HEK293 (cell line): ENCODE measurements at regions not wholly inside any gene's neighbourhood (a gene's known extent, or its start where the extent isn't known, plus 50 kb on each side); places are given as distances from the start of the nearest gene placed in this dataset.

Source experiments
- CTCF ChIA-PET: fragments of 350-600 bp; formaldehyde crosslinking; extraction: SDS; loops from one replicate; lab custom pipeline; 2021; ENCODE audit warnings: antibody characterized with exemption; lab: Yijun Ruan, JAX
- POLR2A ChIA-PET: fragments of 300-600 bp; formaldehyde crosslinking; extraction: SDS; loops from one replicate; lab custom pipeline; 2020; ENCODE audit warnings: antibody characterized with exemption, inconsistent platforms; lab: Yijun Ruan, JAX
- H3K27ac ChIP-seq: fragments of 200-500 bp; sonication (Bioruptor generic); 2 replicates; pipeline ENCODE4 v1.5.1; 2014; ENCODE audit warnings: low read depth, low read length, control low read depth, inconsistent platforms; ENCODE audit errors: extremely low read depth
- H3K36me3 ChIP-seq, 2 experiments: fragments of 200-500 bp in 1 of 2; sonication (Bioruptor generic) in 1 of 2; 1 replicate in 1 of 2; 2 replicates in 1 of 2; pipeline ENCODE4 v1.5.1; 2014 to 2017; ENCODE audit warnings: inconsistent platforms in 2 of 2, low read length in 2 of 2; ENCODE audit not compliant: control insufficient read depth in 2 of 2, insufficient read depth in 1 of 2
- H3K4me1 ChIP-seq: fragments of 200-500 bp; sonication (Bioruptor generic); 2 replicates; pipeline ENCODE4 v1.5.1; 2014; ENCODE audit warnings: mild to moderate bottlenecking, low read length, inconsistent platforms; ENCODE audit not compliant: control insufficient read depth, insufficient read depth
- H3K4me3 ChIP-seq: 2 replicates; pipeline ENCODE4 v1.5.1; 2011; ENCODE audit warnings: low read depth, mild to moderate bottlenecking, control low read depth, low read length, moderate library complexity
- H3K9me3 ChIP-seq: fragments of 200-500 bp; sonication (Bioruptor generic); 2 replicates; pipeline ENCODE4 v1.5.1; 2014; ENCODE audit warnings: low read depth, low read length, inconsistent platforms; ENCODE audit not compliant: control insufficient read depth, insufficient read depth
- BCL11B ChIP-seq: fragments of 450-650 bp; formaldehyde crosslinking; IDR thresholded peaks from 2 replicates; pipeline ENCODE4 v1.5.1; 2016; ENCODE audit warnings: low read depth, missing biosample characterization, missing genetic modification characterization
- EGR2 ChIP-seq: fragments of 450-650 bp; formaldehyde crosslinking; IDR thresholded peaks from 2 replicates; pipeline ENCODE4 v1.5.1; 2016; ENCODE audit warnings: low read depth, missing biosample characterization, missing genetic modification characterization
- KLF7 ChIP-seq: fragments of 450-650 bp; formaldehyde crosslinking; IDR thresholded peaks from 2 replicates; pipeline ENCODE4 v1.5.1; 2016; ENCODE audit warnings: missing biosample characterization, missing genetic modification characterization, borderline replicate concordance
- OSR2 ChIP-seq: fragments of 450-650 bp; formaldehyde crosslinking; IDR thresholded peaks from 2 replicates; pipeline ENCODE4 v1.5.1; 2016; ENCODE audit warnings: missing biosample characterization, missing genetic modification characterization
- SALL2 ChIP-seq: fragments of 450-650 bp; formaldehyde crosslinking; IDR thresholded peaks from 2 replicates; pipeline ENCODE4 v1.5.0; 2017; ENCODE audit warnings: missing biosample characterization, mild to moderate bottlenecking, missing genetic modification characterization, borderline replicate concordance
- SCRT2 ChIP-seq: fragments of 450-650 bp; formaldehyde crosslinking; IDR thresholded peaks from 2 replicates; pipeline ENCODE4 v1.5.1; 2016; ENCODE audit warnings: missing biosample characterization, missing genetic modification characterization
- SP3 ChIP-seq: fragments of 450-650 bp; formaldehyde crosslinking; IDR thresholded peaks from 2 replicates; pipeline ENCODE4 v1.5.1; 2016; ENCODE audit warnings: missing biosample characterization, missing genetic modification characterization
- YY1 ChIP-seq: fragments of 450-650 bp; formaldehyde crosslinking; IDR thresholded peaks from 2 replicates; pipeline ENCODE4 v1.5.1; 2018; ENCODE audit warnings: missing biosample characterization, missing genetic modification characterization
- ZNF239 ChIP-seq: fragments of 450-650 bp; formaldehyde crosslinking; IDR thresholded peaks from 2 replicates; pipeline ENCODE4 v1.5.1; 2016; ENCODE audit warnings: missing biosample characterization, missing genetic modification characterization
- ZNF391 ChIP-seq: fragments of 450-650 bp; formaldehyde crosslinking; IDR thresholded peaks from 2 replicates; pipeline ENCODE4 v1.5.1; 2016; ENCODE audit warnings: low read depth, missing biosample characterization, missing genetic modification characterization, borderline replicate concordance
- ZNF660 ChIP-seq: fragments of 450-650 bp; IDR thresholded peaks from 2 replicates; pipeline ENCODE4 v1.5.1; 2018; ENCODE audit warnings: missing biosample characterization, mild to moderate bottlenecking, missing genetic modification characterization
- ZNF791 ChIP-seq: fragments of 450-650 bp; formaldehyde crosslinking; IDR thresholded peaks from 2 replicates; pipeline ENCODE4 v1.5.1; 2016; ENCODE audit warnings: missing biosample characterization, missing genetic modification characterization
- ZNF837 ChIP-seq: fragments of 450-650 bp; formaldehyde crosslinking; IDR thresholded peaks from 2 replicates; pipeline ENCODE4 v1.5.1; 2016; ENCODE audit warnings: missing biosample characterization, missing genetic modification characterization
- ZNF843 ChIP-seq: fragments of 450-650 bp; formaldehyde crosslinking; IDR thresholded peaks from 2 replicates; pipeline ENCODE4 v1.5.1; 2016; ENCODE audit warnings: missing biosample characterization, missing genetic modification characterization
- TF ChIP-seq, protein P1 (sequence below): fragments of 450-650 bp; formaldehyde crosslinking; IDR thresholded peaks from 2 replicates; pipeline ENCODE4 v1.5.1; 2016; ENCODE audit warnings: missing biosample characterization, missing genetic modification characterization
- TF ChIP-seq, protein P2 (sequence below): fragments of 450-650 bp; formaldehyde crosslinking; IDR thresholded peaks from 2 replicates; pipeline ENCODE4 v1.5.1; 2017; ENCODE audit warnings: missing biosample characterization, missing genetic modification characterization
- TF ChIP-seq, protein P3 (sequence below): fragments of 450-650 bp; formaldehyde crosslinking; IDR thresholded peaks from 2 replicates; pipeline ENCODE4 v1.5.1; 2016; ENCODE audit warnings: missing biosample characterization, missing genetic modification characterization
- TF ChIP-seq, protein P4 (sequence below): fragments of 450-650 bp; formaldehyde crosslinking; IDR thresholded peaks from 2 replicates; pipeline ENCODE4 v1.5.1; 2016; ENCODE audit warnings: missing biosample characterization, missing genetic modification characterization

DNA sequence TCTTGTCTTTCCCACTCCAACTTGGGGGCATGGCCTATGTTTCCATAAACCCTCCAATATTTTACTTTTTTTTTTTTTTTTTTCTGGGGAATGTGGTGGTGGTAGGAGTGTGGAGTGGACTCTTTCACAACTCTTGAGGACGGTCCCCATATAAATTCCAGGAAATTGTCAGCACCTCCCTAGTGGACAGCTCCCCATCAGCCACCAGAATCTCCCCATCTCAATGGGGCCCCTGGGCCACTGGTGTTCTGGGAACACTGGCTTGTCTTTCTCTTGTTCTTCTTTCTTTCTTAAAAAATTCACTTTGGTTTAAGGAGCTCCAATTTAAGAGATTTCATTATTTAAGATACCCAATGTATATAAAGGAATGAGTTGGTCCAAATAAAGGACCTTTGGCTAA lies 74.1 kb downstream of the ADM start:
- TF ChIP-seq KLF7 (tag by site-specific recombination), result no peak
- no peak for TF ChIP-seq ZNF391
- no peak for TF ChIP-seq SP3 (tag by site-specific recombination)
- no peak for TF ChIP-seq BCL11B
- TF ChIP-seq, protein P1, sequence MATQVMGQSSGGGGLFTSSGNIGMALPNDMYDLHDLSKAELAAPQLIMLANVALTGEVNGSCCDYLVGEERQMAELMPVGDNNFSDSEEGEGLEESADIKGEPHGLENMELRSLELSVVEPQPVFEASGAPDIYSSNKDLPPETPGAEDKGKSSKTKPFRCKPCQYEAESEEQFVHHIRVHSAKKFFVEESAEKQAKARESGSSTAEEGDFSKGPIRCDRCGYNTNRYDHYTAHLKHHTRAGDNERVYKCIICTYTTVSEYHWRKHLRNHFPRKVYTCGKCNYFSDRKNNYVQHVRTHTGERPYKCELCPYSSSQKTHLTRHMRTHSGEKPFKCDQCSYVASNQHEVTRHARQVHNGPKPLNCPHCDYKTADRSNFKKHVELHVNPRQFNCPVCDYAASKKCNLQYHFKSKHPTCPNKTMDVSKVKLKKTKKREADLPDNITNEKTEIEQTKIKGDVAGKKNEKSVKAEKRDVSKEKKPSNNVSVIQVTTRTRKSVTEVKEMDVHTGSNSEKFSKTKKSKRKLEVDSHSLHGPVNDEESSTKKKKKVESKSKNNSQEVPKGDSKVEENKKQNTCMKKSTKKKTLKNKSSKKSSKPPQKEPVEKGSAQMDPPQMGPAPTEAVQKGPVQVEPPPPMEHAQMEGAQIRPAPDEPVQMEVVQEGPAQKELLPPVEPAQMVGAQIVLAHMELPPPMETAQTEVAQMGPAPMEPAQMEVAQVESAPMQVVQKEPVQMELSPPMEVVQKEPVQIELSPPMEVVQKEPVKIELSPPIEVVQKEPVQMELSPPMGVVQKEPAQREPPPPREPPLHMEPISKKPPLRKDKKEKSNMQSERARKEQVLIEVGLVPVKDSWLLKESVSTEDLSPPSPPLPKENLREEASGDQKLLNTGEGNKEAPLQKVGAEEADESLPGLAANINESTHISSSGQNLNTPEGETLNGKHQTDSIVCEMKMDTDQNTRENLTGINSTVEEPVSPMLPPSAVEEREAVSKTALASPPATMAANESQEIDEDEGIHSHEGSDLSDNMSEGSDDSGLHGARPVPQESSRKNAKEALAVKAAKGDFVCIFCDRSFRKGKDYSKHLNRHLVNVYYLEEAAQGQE (tag by site-specific recombination), result peak; percentile 93
- TF ChIP-seq OSR2 (tag by site-specific recombination), result no peak
- TF ChIP-seq ZNF843, result no peak
- TF ChIP-seq, protein P2, sequence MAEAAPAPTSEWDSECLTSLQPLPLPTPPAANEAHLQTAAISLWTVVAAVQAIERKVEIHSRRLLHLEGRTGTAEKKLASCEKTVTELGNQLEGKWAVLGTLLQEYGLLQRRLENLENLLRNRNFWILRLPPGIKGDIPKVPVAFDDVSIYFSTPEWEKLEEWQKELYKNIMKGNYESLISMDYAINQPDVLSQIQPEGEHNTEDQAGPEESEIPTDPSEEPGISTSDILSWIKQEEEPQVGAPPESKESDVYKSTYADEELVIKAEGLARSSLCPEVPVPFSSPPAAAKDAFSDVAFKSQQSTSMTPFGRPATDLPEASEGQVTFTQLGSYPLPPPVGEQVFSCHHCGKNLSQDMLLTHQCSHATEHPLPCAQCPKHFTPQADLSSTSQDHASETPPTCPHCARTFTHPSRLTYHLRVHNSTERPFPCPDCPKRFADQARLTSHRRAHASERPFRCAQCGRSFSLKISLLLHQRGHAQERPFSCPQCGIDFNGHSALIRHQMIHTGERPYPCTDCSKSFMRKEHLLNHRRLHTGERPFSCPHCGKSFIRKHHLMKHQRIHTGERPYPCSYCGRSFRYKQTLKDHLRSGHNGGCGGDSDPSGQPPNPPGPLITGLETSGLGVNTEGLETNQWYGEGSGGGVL, result no peak
- TF ChIP-seq, all 188 proteins: peak for 1
- no peak overlapping the region for H3K27ac ChIP-seq
- CTCF ChIA-PET, result interaction anchor here (0.6 kb wide), 1 partner anchor 286 kb away, joined by 3 read pairs; no protein-coding TSS in a partner anchor
- POLR2A ChIA-PET, result interaction anchor here (0.6 kb wide), 1 partner anchor 747 kb away, joined by 4 read pairs; no protein-coding TSS in a partner anchor
- H3K4me3 ChIP-seq, result no peak overlapping the region
- no peaks in the 10 kb centered on the region for H3K9me3 ChIP-seq
- H3K36me3 ChIP-seq, result no peaks in the 10 kb centered on the region
- no peaks in the 10 kb centered on the region for H3K4me1 ChIP-seq

DNA sequence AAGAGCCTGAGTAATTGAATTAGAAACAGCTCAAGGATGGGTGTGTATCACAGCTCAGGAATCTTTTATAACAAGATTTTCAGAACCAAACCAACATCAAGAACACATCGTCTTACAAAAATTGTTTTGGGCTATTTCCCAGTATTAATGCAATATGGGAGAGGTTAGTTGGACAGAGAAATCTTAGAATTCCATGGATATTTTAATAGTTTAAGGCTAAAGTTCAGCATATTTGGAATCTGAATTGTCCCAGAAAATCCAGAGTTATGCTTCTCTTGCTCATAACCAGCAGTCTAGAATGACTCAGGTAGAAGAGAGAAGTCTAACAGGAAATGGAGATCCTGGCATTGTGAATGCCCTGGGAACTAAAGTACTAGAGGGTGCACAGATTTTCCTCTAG lies 74.6 kb downstream of the ADM start:
- no peak overlapping the region for H3K4me3 ChIP-seq
- H3K36me3 ChIP-seq, result no peaks in the 10 kb centered on the region
- TF ChIP-seq ZNF239 (tag by site-specific recombination) (no peak), YY1 (tag by site-specific recombination) (no peak), ZNF837 (no peak), ZNF791 (no peak), ZNF843 (no peak)
- TF ChIP-seq, protein P3, sequence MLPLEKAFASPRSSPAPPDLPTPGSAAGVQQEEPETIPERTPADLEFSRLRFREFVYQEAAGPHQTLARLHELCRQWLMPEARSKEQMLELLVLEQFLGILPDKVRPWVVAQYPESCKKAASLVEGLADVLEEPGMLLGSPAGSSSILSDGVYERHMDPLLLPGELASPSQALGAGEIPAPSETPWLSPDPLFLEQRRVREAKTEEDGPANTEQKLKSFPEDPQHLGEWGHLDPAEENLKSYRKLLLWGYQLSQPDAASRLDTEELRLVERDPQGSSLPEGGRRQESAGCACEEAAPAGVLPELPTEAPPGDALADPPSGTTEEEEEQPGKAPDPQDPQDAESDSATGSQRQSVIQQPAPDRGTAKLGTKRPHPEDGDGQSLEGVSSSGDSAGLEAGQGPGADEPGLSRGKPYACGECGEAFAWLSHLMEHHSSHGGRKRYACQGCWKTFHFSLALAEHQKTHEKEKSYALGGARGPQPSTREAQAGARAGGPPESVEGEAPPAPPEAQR (tag by site-specific recombination), result no peak
- H3K27ac ChIP-seq, result no peak overlapping the region
- CTCF ChIA-PET, result interaction anchor here (0.6 kb wide), 1 partner anchor 286 kb away, joined by 3 read pairs; no protein-coding TSS in a partner anchor
- POLR2A ChIA-PET, result interaction anchor here (0.6 kb wide), 1 partner anchor 747 kb away, joined by 4 read pairs; no protein-coding TSS in a partner anchor
- H3K9me3 ChIP-seq, result no peaks in the 10 kb centered on the region
- H3K4me1 ChIP-seq, result no peaks in the 10 kb centered on the region

DNA sequence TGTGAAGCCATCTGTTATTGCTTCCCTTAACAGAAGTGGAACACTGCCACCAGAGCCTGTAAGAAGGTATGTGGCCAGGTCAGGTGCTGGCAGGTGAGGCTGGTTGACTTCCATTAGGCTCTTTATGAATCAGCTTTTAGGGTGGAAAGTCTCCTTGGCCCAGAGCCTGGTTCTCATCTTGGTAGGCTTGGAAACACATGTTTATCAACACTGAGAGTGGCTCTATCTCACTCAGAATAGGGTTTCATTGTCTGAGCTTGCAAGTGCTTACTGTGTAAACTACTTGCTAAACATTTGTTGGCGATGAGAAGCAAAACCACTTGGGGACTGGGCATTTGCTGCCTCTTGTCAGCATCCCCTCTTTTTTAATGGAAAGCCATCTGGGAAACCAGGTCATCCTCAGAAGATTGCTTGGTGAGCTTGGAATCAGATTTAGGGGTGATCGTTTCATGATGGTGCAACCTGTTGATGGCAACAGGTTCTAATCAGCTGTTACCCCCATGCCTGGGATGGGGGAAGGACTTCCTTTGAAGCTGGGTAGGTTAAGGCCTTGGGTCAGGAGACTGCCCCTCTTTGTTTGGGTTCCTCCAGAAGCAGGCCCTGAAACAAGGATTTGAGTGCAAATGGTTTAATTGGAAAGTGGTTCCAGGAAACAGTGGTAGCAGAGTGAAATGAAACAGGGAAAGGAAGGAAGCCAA lies 75.0 kb upstream of the AMPD3 start:
- Histone ChIP-seq H3K4me1 (no peaks in the 10 kb centered on the region), H3K27ac (no peak overlapping the region), H3K36me3 (no peaks in the 10 kb centered on the region), H3K9me3 (no peaks in the 10 kb centered on the region), H3K4me3 (no peak overlapping the region)
- ChIA-PET POLR2A (no interaction called here), CTCF (no interaction called here)
- TF ChIP-seq EGR2 (tag by site-specific recombination) (no peak), ZNF660 (tag by site-specific recombination) (no peak), SCRT2 (tag by site-specific recombination) (peak; percentile 62; the same call in 1 of the 2 replicates), SALL2 (tag by site-specific recombination) (no peak)
- TF ChIP-seq, protein P4, sequence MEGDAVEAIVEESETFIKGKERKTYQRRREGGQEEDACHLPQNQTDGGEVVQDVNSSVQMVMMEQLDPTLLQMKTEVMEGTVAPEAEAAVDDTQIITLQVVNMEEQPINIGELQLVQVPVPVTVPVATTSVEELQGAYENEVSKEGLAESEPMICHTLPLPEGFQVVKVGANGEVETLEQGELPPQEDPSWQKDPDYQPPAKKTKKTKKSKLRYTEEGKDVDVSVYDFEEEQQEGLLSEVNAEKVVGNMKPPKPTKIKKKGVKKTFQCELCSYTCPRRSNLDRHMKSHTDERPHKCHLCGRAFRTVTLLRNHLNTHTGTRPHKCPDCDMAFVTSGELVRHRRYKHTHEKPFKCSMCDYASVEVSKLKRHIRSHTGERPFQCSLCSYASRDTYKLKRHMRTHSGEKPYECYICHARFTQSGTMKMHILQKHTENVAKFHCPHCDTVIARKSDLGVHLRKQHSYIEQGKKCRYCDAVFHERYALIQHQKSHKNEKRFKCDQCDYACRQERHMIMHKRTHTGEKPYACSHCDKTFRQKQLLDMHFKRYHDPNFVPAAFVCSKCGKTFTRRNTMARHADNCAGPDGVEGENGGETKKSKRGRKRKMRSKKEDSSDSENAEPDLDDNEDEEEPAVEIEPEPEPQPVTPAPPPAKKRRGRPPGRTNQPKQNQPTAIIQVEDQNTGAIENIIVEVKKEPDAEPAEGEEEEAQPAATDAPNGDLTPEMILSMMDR (tag by site-specific recombination), result no peak
